NT2/D1 (cell line): ENCODE measurements at regions not wholly inside any gene's neighbourhood (a gene's known extent, or its start where the extent isn't known, plus 50 kb on each side); places are given as distances from the start of the nearest gene placed in this dataset.

ENCODE experiments used
- YY1 ChIP-seq: IDR thresholded peaks from 2 replicates; pipeline ENCODE4 v1.6.1; 2011; ENCODE audit not compliant: insufficient read length, insufficient read depth
- ZNF274 ChIP-seq: IDR thresholded peaks from 2 replicates; pipeline ENCODE4 v1.6.1; 2011; ENCODE audit warnings: mild to moderate bottlenecking, low read depth, low read length

GRCh38 chr3:8182904-8183303 lies 318.7 kb upstream of the LMCD1 start:
- TF ChIP-seq YY1 (no peak), ZNF274 (no peak)
